ENCODE measurements at regions not wholly inside any gene's neighbourhood (a gene's known extent, or its start where the extent isn't known, plus 50 kb on each side); places are given as distances from the start of the nearest gene placed in this dataset.

- TF ChIP-seq EZH2phosphoT487 (IDR thresholded peaks at IDR 0.05; ENCODE audit: borderline replicate concordance, low read length) = no peak
- TF ChIP-seq, protein P1, sequence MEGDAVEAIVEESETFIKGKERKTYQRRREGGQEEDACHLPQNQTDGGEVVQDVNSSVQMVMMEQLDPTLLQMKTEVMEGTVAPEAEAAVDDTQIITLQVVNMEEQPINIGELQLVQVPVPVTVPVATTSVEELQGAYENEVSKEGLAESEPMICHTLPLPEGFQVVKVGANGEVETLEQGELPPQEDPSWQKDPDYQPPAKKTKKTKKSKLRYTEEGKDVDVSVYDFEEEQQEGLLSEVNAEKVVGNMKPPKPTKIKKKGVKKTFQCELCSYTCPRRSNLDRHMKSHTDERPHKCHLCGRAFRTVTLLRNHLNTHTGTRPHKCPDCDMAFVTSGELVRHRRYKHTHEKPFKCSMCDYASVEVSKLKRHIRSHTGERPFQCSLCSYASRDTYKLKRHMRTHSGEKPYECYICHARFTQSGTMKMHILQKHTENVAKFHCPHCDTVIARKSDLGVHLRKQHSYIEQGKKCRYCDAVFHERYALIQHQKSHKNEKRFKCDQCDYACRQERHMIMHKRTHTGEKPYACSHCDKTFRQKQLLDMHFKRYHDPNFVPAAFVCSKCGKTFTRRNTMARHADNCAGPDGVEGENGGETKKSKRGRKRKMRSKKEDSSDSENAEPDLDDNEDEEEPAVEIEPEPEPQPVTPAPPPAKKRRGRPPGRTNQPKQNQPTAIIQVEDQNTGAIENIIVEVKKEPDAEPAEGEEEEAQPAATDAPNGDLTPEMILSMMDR (IDR thresholded peaks at IDR 0.05; ENCODE audit: low read depth, low read length, poor library complexity, severe bottlenecking) = no peak
Observed at GRCh38 chr17:53570731-53571130, 252.0 kb upstream of the KIF2B start.
